22Rv1 (cell line): ENCODE measurements at regions not wholly inside any gene's neighbourhood (a gene's known extent, or its start where the extent isn't known, plus 50 kb on each side); places are given as distances from the start of the nearest gene placed in this dataset.

Experiments used
- H3K27ac ChIP-seq: fragments of 450-650 bp; 2 replicates; pipeline ENCODE4 v1.5.1; 2017
- CTCF ChIP-seq: fragments of 450-650 bp; IDR thresholded peaks from 2 replicates; pipeline ENCODE4 v1.5.1; 2017; ENCODE audit warnings: mild to moderate bottlenecking
- ZFX ChIP-seq: fragments of 450-650 bp; IDR thresholded peaks from 2 replicates; pipeline ENCODE4 v1.6.1; 2017; ENCODE audit warnings: antibody characterized with exemption, borderline replicate concordance

GRCh38 chr7:115241151-115241550 lies 319.3 kb downstream of the MDFIC start:
- H3K27ac ChIP-seq = no peak overlapping the region
- TF ChIP-seq CTCF = no peak
- no peak for TF ChIP-seq ZFX

- TF ChIP-seq ZFX = no peak
- no peak for TF ChIP-seq CTCF
- H3K27ac ChIP-seq = no peak overlapping the region
These were observed 318.3 kb downstream of the MDFIC start for GRCh38 chr7:115240242-115240641.

GRCh38 chr7:115235075-115235474 lies 313.2 kb downstream of the MDFIC start:
- no peak overlapping the region for H3K27ac ChIP-seq
- TF ChIP-seq ZFX (no peak), CTCF (no peak)

- TF ChIP-seq ZFX (no peak), CTCF (no peak)
- no peak overlapping the region for H3K27ac ChIP-seq
These were observed 311.9 kb downstream of the MDFIC start for GRCh38 chr7:115233809-115234208.

- H3K27ac ChIP-seq = no peak overlapping the region
- TF ChIP-seq ZFX (no peak), CTCF (no peak)
These were observed 310.1 kb downstream of the MDFIC start for GRCh38 chr7:115232041-115232440.

- H3K27ac ChIP-seq = no peak overlapping the region
- no peak for TF ChIP-seq CTCF
- TF ChIP-seq ZFX = no peak
These were observed 309.1 kb downstream of the MDFIC start for GRCh38 chr7:115230882-115231571.

GRCh38 chr7:115229401-115230105 lies 307.7 kb downstream of the MDFIC start:
- H3K27ac ChIP-seq = no peak overlapping the region

More at GRCh38 chr7:115229401-115230105, 307.7 kb downstream of the MDFIC start:
- TF ChIP-seq ZFX (no peak), CTCF (no peak)
